NCI-H1105 (cell line): ENCODE measurements at regions not wholly inside any gene's neighbourhood (a gene's known extent, or its start where the extent isn't known, plus 50 kb on each side); places are given as distances from the start of the nearest gene placed in this dataset.
"Not testable (repeated sequence)": the region's sequence is repeated elsewhere in the genome, so short reads cannot be mapped to it uniquely, and the experiment has no call there.

Experiments
- DNase-seq: peaks from one replicate; lab custom pipeline; 2025; lab: John Stamatoyannopoulos, UW

- not testable (repeated sequence) for DNase-seq
Observed at GRCh38 chr1:243074224-243074623, 180.9 kb downstream of the CEP170 start.

GRCh38 chr1:243067056-243067455 lies 188.0 kb downstream of the CEP170 start:
- DNase-seq, result not testable (repeated sequence)

DNA sequence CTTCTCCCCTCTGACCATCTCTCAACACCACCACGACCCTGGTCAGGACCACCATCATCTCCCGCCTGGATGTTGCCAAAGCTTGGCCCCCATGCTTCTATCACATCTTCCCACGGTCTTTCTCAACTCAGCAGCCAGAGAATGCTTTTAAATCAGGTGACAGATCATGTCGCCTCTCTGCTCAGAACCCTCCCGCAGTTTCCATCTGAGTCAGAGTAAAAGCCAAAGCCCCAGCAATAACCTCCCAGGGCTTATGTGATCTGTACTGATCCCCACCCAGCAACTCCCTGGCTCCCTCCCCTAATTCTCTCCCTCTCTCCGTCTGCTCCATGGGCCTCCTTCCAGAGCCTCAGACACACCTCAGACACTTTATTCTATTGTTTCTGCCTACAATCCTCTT lies 193.1 kb downstream of the CEP170 start:
- DNase-seq, result not testable (repeated sequence)

GRCh38 chr1:243055510-243055909 lies 199.6 kb downstream of the CEP170 start:
- DNase-seq, result not testable (repeated sequence)

GRCh38 chr1:243055091-243055490 lies 200.0 kb downstream of the CEP170 start:
- DNase-seq, result not testable (repeated sequence)

- not testable (repeated sequence) for DNase-seq
Observed at GRCh38 chr1:243054681-243055080, 200.4 kb downstream of the CEP170 start.

DNA sequence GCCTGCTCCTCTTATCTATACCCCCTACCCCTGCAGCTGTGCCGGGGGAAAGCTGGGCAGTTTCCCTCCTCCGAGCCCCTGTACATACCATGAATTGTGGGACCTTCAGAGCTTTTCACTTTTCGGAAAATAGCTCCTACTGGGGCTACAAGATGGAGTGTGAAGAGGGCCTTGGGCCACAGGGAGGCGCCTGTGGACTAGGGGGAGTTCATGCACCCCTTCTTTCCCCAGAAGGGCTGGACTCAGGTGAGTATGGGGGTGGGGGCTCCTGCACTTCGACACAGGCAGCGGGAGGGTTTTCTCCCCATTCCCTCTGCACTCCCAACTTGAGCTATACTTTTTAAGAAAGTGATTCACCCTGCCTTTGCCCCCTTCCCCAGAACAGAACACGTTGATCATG lies 202.0 kb downstream of the CEP170 start:
- DNase-seq, result not testable (repeated sequence)

GRCh38 chr1:243050613-243051012 lies 204.5 kb downstream of the CEP170 start:
- DNase-seq, result not testable (repeated sequence)

DNA sequence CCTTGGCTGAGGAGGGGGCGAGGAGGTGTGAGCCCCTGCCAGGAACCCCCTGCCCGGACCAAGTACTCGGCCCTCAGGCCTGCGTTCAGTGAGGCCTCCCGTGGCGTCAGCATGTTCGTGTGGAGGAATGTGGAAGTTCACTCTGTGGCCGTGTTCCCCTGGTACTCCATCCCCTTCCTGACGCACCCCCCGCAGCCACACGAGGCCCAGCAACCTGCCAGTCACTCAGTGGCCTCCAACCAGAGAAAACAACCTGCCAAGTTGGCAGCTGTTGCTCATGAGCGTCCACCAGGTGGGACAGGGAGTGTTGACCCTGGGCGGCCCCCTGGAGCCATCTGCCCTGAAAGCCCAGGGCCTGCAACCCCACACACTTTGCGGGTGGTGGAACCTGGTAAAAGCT lies 205.4 kb downstream of the CEP170 start:
- not testable (repeated sequence) for DNase-seq

- not testable (repeated sequence) for DNase-seq
Observed at GRCh38 chr1:243021365-243021764, 233.7 kb downstream of the CEP170 start.

DNA sequence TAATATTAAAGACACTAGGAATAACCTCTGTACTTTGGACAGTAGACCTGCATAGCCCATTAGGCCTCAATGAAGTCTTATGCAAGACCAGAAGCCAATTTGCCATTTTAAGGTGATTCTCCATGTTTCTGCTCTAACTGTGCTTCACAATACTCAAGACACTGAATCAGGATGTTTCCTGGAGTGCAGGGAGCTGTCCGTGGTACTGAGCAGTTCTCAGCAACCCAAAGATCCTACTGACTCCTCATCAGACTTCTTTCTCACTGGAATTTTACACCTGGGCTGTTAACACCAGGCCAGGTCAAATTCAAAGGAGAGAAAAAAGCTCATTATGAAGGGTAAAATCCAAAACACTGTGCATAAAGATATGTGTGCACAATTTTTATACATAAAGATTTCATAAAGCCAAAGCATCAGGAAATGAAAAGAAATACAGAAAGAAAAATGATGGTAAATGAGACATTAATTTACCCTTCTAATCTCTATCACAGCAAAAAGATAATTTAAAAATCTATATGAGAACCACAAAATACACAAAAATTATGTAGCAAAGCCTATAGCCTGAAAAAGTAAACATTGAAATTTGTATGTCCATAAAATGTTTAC lies 235.9 kb downstream of the CEP170 start:
- not testable (repeated sequence) for DNase-seq

GRCh38 chr1:243010719-243011118 lies 244.4 kb downstream of the CEP170 start:
- DNase-seq, result not testable (repeated sequence)

GRCh38 chr1:243001003-243001402 lies 254.1 kb downstream of the CEP170 start:
- not testable (repeated sequence) for DNase-seq

- not testable (repeated sequence) for DNase-seq
Observed at GRCh38 chr1:242992776-242993175, 262.3 kb downstream of the CEP170 start.

- not testable (repeated sequence) for DNase-seq
Observed at GRCh38 chr1:242985096-242985495, 270.0 kb downstream of the CEP170 start.

- DNase-seq, result not testable (repeated sequence)
Observed at GRCh38 chr1:242973341-242973740, 281.7 kb downstream of the CEP170 start.

DNA sequence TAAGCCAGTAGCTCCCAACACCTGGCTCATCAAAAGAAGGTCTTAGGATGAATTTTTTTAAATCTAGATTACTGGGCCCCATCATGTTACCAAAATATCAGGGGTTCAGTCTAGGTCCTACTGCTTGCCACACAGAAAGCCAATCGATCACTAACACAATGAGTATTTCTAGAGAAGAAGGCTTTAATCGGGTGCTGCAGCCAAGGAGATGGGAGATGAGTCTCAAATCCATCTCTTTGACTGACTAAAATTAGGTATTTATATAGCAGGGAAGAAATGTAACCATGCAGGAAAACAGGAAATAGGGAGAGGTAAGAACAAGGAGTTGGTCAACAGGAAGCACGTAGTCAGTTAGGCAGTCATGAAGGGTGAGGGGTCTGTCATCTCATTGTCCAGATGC lies 288.2 kb downstream of the CEP170 start:
- DNase-seq, result no peak

DNA sequence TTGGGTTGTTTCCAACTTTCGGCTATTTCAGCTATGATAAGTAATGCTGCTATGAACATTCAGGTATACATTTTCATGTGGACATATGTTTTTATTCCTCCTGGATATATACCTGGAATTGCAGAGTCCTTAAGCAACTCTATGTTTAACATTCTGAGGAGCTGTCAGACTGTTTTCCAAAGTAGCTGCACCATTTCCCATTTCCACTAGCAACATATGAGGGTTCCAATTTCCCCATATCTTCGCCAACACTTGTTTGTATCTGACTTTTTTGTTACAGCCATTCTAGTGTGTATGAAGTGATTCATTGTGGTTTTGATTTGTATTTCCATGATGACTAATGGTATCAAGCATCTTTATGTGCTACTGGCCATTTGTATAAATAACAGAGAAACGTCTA lies 295.7 kb downstream of the CEP170 start:
- DNase-seq, result not testable (repeated sequence)

GRCh38 chr1:242954945-242955344 lies 300.1 kb downstream of the CEP170 start:
- not testable (repeated sequence) for DNase-seq

DNA sequence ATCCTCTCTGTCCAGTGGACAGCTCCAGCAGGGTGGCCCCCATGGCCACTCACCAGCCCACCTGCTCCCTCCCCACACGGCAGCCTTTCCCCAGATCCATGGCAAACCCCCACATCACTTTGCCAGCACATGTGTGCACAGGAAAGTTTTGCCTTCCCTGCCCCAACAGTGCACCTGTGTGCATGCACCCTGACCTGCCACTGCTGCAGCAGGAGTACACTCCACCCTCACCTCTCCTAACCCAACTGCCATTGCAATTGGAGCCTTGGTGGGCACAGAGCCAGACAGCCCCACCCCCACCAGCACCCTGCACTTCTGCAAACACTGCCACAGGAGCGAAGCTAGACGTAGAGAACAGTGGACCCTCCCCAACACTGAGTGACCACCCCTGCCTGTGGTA lies 308.9 kb downstream of the CEP170 start:
- DNase-seq, result no peak

- not testable (repeated sequence) for DNase-seq
Observed at GRCh38 chr1:242936725-242937124, 318.4 kb downstream of the CEP170 start.

DNA sequence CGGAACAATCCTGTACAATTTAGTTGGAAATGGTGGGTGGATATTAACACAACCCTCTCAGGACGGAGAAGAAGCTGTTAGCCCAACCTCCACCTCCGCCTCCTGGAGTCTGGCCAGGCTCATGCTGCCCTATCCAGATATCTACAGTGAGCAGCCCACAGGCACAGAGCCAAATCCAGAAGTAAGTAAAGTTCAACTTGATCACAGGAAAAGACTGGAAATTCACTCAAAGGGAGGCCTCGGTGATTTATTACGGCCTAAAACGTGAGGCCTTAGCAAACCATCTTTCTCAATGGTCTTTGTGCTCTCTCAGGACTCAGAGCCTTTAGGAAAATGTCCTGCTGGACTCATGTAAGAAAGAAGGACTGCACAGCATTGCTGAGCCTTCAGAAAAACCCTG lies 330.4 kb downstream of the CEP170 start:
- DNase-seq, result not testable (repeated sequence)

GRCh38 chr1:242923603-242924002 lies 331.5 kb downstream of the CEP170 start:
- DNase-seq, result not testable (repeated sequence)

- DNase-seq, result not testable (repeated sequence)
Observed at GRCh38 chr1:242914729-242915128, 340.4 kb downstream of the CEP170 start.
